H1 (cell line): ENCODE measurements at regions not wholly inside any gene's neighbourhood (a gene's known extent, or its start where the extent isn't known, plus 50 kb on each side); places are given as distances from the start of the nearest gene placed in this dataset.

Source experiments
- CTCF ChIA-PET: fragments of 300-600 bp; sonication (Branson Sonifier 250); formaldehyde crosslinking; loops from one replicate; lab custom pipeline; 2021; ENCODE audit not compliant: partially characterized antibody; lab: Charles Lee
- POLR2A ChIA-PET: fragments of 300-600 bp; sonication (Branson Sonifier 250); formaldehyde crosslinking; loops from one replicate; lab custom pipeline; 2021; ENCODE audit warnings: inconsistent platforms; ENCODE audit not compliant: partially characterized antibody; lab: Charles Lee
- DNase-seq, 2 experiments: peaks; one replicate each; pipeline versions ENCODE4 v3.0.0 to v3.0.0-alpha.2; 2010 to 2022; ENCODE audit warnings: low spot score in 2 of 2, low read depth in 1 of 2, mixed read lengths in 1 of 2
- FAIRE-seq: peaks from 2 replicates; lab custom pipeline; 2011; peaks lifted over from hg19 to GRCh38; lab: Jason Lieb, UNC
- H2AFZ ChIP-seq: 2 replicates; pipeline ENCODE4 v1.8.1; 2012; ENCODE audit warnings: low read length, inconsistent platforms
- H2AK5ac ChIP-seq: 2 replicates; pipeline ENCODE4 v1.6.1; 2013; ENCODE audit warnings: low read depth, low read length
- H2BK120ac ChIP-seq: replicated peaks from 2 replicates; pipeline ENCODE3; 2013; ENCODE audit warnings: low read depth, low read length, inconsistent platforms
- H2BK12ac ChIP-seq: 2 replicates; pipeline ENCODE4 v1.6.1; 2013; ENCODE audit warnings: low read depth, low read length
- H2BK15ac ChIP-seq: 2 replicates; pipeline ENCODE4 v1.6.1; 2013; ENCODE audit warnings: low read length
- H2BK20ac ChIP-seq: 2 replicates; pipeline ENCODE4 v1.6.1; 2013; ENCODE audit warnings: low read length
- H2BK5ac ChIP-seq: 2 replicates; pipeline ENCODE4 v1.6.1; 2013; ENCODE audit warnings: low read depth, low read length
- H3K14ac ChIP-seq: 2 replicates; pipeline ENCODE4 v1.6.1; 2013; ENCODE audit warnings: inconsistent platforms; ENCODE audit not compliant: insufficient read length
- H3K18ac ChIP-seq: 2 replicates; pipeline ENCODE4 v1.6.1; 2013; ENCODE audit warnings: low read length; ENCODE audit errors: extremely low read depth
- H3K23ac ChIP-seq: 2 replicates; pipeline ENCODE4 v1.6.1; 2013; ENCODE audit warnings: inconsistent platforms; ENCODE audit not compliant: insufficient read length
- H3K23me2 ChIP-seq: 2 replicates; pipeline ENCODE4 v1.6.1; 2013; ENCODE audit warnings: low read depth, low read length
- H3K27ac ChIP-seq: 2 replicates; pipeline ENCODE4 v1.6.1; 2011; ENCODE audit warnings: low read depth, low read length, inconsistent platforms
- H3K27me3 ChIP-seq, 4 experiments: replicated peaks in 1 of 4; 1 replicate in 1 of 4; 2 replicates in 3 of 4; pipeline versions ENCODE4 v1.6.1 to v1.8.1; 2011 to 2013; ENCODE audit warnings: low read length in 3 of 4, mild to moderate bottlenecking in 3 of 4, inconsistent platforms in 2 of 4, mixed read lengths in 2 of 4, moderate library complexity in 1 of 4; ENCODE audit not compliant: control insufficient read depth in 3 of 4, insufficient read depth in 3 of 4; ENCODE audit errors: extremely low read depth in 1 of 4
- H3K36me3 ChIP-seq, 4 experiments: 2 replicates each; pipeline versions ENCODE4 v1.6.1 to v1.8.1; 2011 to 2013; ENCODE audit warnings: mild to moderate bottlenecking in 4 of 4, low read length in 3 of 4, moderate library complexity in 2 of 4, control low read depth in 1 of 4, inconsistent platforms in 1 of 4; ENCODE audit not compliant: insufficient read depth in 4 of 4, control insufficient read depth in 2 of 4
- H3K4ac ChIP-seq: replicated peaks from 2 replicates; pipeline ENCODE3; 2013; ENCODE audit warnings: low read length, low read depth, mixed read lengths, inconsistent platforms; ENCODE audit not compliant: insufficient read length
- H3K4me1 ChIP-seq, 4 experiments: replicated peaks in 1 of 4; 1 replicate in 1 of 4; 2 replicates in 3 of 4; pipeline versions ENCODE4 v1.6.1 to v1.8.1; 2011 to 2013; ENCODE audit warnings: low read length in 3 of 4, inconsistent platforms in 2 of 4, mixed read lengths in 1 of 4; ENCODE audit not compliant: insufficient read depth in 4 of 4, control insufficient read depth in 3 of 4
- H3K4me2 ChIP-seq, 2 experiments: 2 replicates each; pipeline versions ENCODE4 v1.6.1 to v1.8.1; 2011 to 2013; ENCODE audit warnings: low read depth in 2 of 2, low read length in 2 of 2, control low read depth in 1 of 2, inconsistent platforms in 1 of 2, mild to moderate bottlenecking in 1 of 2; ENCODE audit not compliant: insufficient read depth in 1 of 2
- H3K4me3 ChIP-seq, 4 experiments: fragments of 200-600, 300-600 bp in 1 of 4; sonication (generic), shearing (Covaris generic), sonication (Bioruptor Twin) in 1 of 4; 2 replicates each; pipeline versions ENCODE4 v1.5.1 to v1.8.1; 2011 to 2016; ENCODE audit warnings: low read length in 4 of 4, low read depth in 3 of 4, control low read depth in 2 of 4, inconsistent platforms in 2 of 4, mild to moderate bottlenecking in 2 of 4, mixed read lengths in 1 of 4, moderate library complexity in 1 of 4; ENCODE audit not compliant: insufficient read depth in 2 of 4; ENCODE audit errors: extremely low read depth in 1 of 4
- H3K56ac ChIP-seq: replicated peaks from 2 replicates; pipeline ENCODE3; 2013; ENCODE audit warnings: low read depth, mild to moderate bottlenecking, mixed read lengths, low read length, inconsistent platforms; ENCODE audit not compliant: insufficient read length
- H3K79me1 ChIP-seq: 2 replicates; pipeline ENCODE4 v1.6.1; 2013; ENCODE audit warnings: low read depth, low read length, control low read depth
- H3K79me2 ChIP-seq, 2 experiments: 2 replicates each; pipeline versions ENCODE4 v1.6.1 to v1.8.1; 2012 to 2013; ENCODE audit warnings: low read length in 2 of 2, mild to moderate bottlenecking in 2 of 2, inconsistent platforms in 1 of 2; ENCODE audit not compliant: insufficient read depth in 2 of 2, control insufficient read depth in 1 of 2
- H3K9ac ChIP-seq, 4 experiments: replicated peaks in 1 of 4; 1 replicate in 1 of 4; 2 replicates in 3 of 4; pipeline versions ENCODE4 v1.6.1 to v1.8.1; 2011 to 2013; ENCODE audit warnings: low read depth in 3 of 4, low read length in 3 of 4, control low read depth in 2 of 4, mild to moderate bottlenecking in 2 of 4, moderate library complexity in 2 of 4, inconsistent platforms in 1 of 4; ENCODE audit errors: extremely low read depth in 1 of 4
- H3K9me3 ChIP-seq, 2 experiments: 2 replicates each; pipeline versions ENCODE4 v1.6.1 to v1.8.1; 2012 to 2013; ENCODE audit warnings: mild to moderate bottlenecking in 2 of 2, moderate library complexity in 2 of 2, control low read depth in 1 of 2, inconsistent platforms in 1 of 2, low read depth in 1 of 2, low read length in 1 of 2, mixed read lengths in 1 of 2; ENCODE audit not compliant: insufficient read depth in 2 of 2
- H4K20me1 ChIP-seq, 2 experiments: replicated peaks in 1 of 2; 2 replicates each; pipeline versions ENCODE3 to v1.8.1; 2011 to 2013; ENCODE audit warnings: inconsistent platforms in 2 of 2, low read length in 2 of 2, mild to moderate bottlenecking in 1 of 2; ENCODE audit not compliant: insufficient read depth in 2 of 2, control insufficient read depth in 1 of 2
- H4K5ac ChIP-seq: 2 replicates; pipeline ENCODE4 v1.6.1; 2013; ENCODE audit warnings: low read length, low read depth, mixed read lengths, inconsistent platforms; ENCODE audit not compliant: insufficient read length
- H4K8ac ChIP-seq: 2 replicates; pipeline ENCODE4 v1.8.0; 2013; ENCODE audit warnings: mild to moderate bottlenecking, moderate library complexity, low read length, inconsistent platforms; ENCODE audit not compliant: insufficient read depth; ENCODE audit errors: extremely low read depth
- H4K91ac ChIP-seq: replicated peaks from 2 replicates; pipeline ENCODE3; 2013; ENCODE audit warnings: low read length, mixed read lengths, inconsistent platforms; ENCODE audit not compliant: insufficient read length
- POLR2A ChIP-seq, 2 experiments: IDR thresholded peaks; 1 replicate in 1 of 2; 2 replicates in 1 of 2; pipeline ENCODE4 v1.6.1; 2011; ENCODE audit warnings: low read depth in 2 of 2, low read length in 2 of 2, mild to moderate bottlenecking in 2 of 2; ENCODE audit errors: control extremely low read depth in 1 of 2
- WGBS, 2 experiments: shearing (Covaris generic) in 1 of 2; methylation state at CpG; one replicate each; pipeline versions ENCODE4 v1.1.6 to v1.1.7; 2013 to 2015; ENCODE audit warnings: low lambda C conversion rate in 2 of 2, mixed read lengths in 2 of 2, inconsistent platforms in 1 of 2, low coverage in 1 of 2, missing lambda C conversion rate in 1 of 2; ENCODE audit not compliant: insufficient replicate concordance in 2 of 2, insufficient coverage in 1 of 2, insufficient read length in 1 of 2; ENCODE audit errors: extremely low coverage in 1 of 2, missing lambda C conversion rate in 1 of 2; 5-methylcytosine and 5-hydroxymethylcytosine counted together

DNA sequence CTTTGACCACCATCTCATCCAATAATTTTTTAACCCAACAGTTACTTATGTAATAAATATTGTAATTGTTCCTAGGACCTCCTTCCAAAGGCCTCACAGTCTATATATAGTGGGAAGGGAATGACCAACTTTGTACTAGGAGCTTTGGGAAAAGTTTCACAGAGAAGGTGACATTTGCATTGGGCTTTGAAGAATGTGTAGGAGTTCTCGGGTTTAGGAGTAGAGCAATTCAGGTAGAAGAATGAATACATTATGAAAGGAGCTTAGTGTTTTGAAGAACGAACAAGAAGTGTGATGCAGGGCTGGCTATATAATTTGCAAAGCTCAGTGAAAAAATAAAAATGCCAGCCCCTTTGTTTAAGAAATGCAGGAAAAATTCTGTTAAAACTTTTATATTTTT, 330.4 kb upstream of the DEPDC1 start:
- WGBS, 2 experiments: 85% methylated on average over 2 of the region's 2 CpGs; no CpG with 5 or more reads in 1 of the 2 experiments
- no peak overlapping the region for H2AFZ ChIP-seq
- no peak for TF ChIP-seq POLR2A (IDR thresholded peaks at IDR 0.05; ENCODE audit: control extremely low read depth in 1 of 2, low read depth in 2 of 2, low read length in 2 of 2)
- no peaks in the 10 kb centered on the region for H3K4me1 ChIP-seq
- no peak overlapping the region for H2BK12ac ChIP-seq
- H3K4ac ChIP-seq: no peak overlapping the region
- H3K4me2 ChIP-seq: no peak overlapping the region
- ChIA-PET POLR2A (no interaction called here), CTCF (interaction anchor here (1.4 to 2.3 kb wide), 2 partner anchors 8 to 18 kb away, joined by 4 to 12 read pairs; no protein-coding TSS in a partner anchor)
- H2BK15ac ChIP-seq: no peak overlapping the region
- H4K91ac ChIP-seq: no peak overlapping the region
- no peak overlapping the region for H3K9ac ChIP-seq
- no peak overlapping the region for H2BK5ac ChIP-seq
- H4K20me1 ChIP-seq: no peaks in the 10 kb centered on the region
- H3K79me1 ChIP-seq: no peaks in the 10 kb centered on the region
- H3K9me3 ChIP-seq: no peaks in the 10 kb centered on the region
- H3K36me3 ChIP-seq: no peaks in the 10 kb centered on the region
- no peak overlapping the region for H2AK5ac ChIP-seq
- no peak overlapping the region for H2BK120ac ChIP-seq
- H3K27ac ChIP-seq: no peak overlapping the region
- H2BK20ac ChIP-seq: no peak overlapping the region
- no peak for DNase-seq
- no peak overlapping the region for H4K5ac ChIP-seq
- no peak overlapping the region for H3K56ac ChIP-seq
- no peak overlapping the region for H3K14ac ChIP-seq
- FAIRE-seq: no peak
- H4K8ac ChIP-seq: no peak overlapping the region
- no peak overlapping the region for H3K23ac ChIP-seq
- no peak overlapping the region for H3K4me3 ChIP-seq
- no peaks in the 10 kb centered on the region for H3K27me3 ChIP-seq
- H3K79me2 ChIP-seq: no peaks in the 10 kb centered on the region
- no peak overlapping the region for H3K18ac ChIP-seq
- no peaks in the 10 kb centered on the region for H3K23me2 ChIP-seq
